C4-2B (cell line): ENCODE measurements at regions not wholly inside any gene's neighbourhood (a gene's known extent, or its start where the extent isn't known, plus 50 kb on each side); places are given as distances from the start of the nearest gene placed in this dataset.

ENCODE experiments used
- CTCF ChIP-seq: fragments of 450-650 bp; conservative IDR thresholded peaks from 2 replicates; pipeline ENCODE4 v1.5.1; 2017; ENCODE audit warnings: mild to moderate bottlenecking
- ZFX ChIP-seq: fragments of 450-650 bp; IDR thresholded peaks from 2 replicates; pipeline ENCODE4 v1.6.1; 2017

GRCh38 chr6:1538369-1538768, 71.3 kb upstream of the FOXC1 start:
- no peak for TF ChIP-seq CTCF
- no peak for TF ChIP-seq ZFX
